CD4-positive, alpha-beta T cell (primary cell): ENCODE measurements at regions not wholly inside any gene's neighbourhood (a gene's known extent, or its start where the extent isn't known, plus 50 kb on each side); places are given as distances from the start of the nearest gene placed in this dataset.

Experiments
- ATAC-seq: fragments of 200-7000 bp; cut with Tn5 transposase; one replicate; pipeline ENCODE4 v1.10.0; 2022; ENCODE audit warnings: mild to moderate bottlenecking; ENCODE audit not compliant: poor library complexity
- CTCF ChIA-PET: fragments of 350-600 bp; sonication (Branson Sonifier 250); formaldehyde crosslinking; loops from one replicate; lab custom pipeline; 2021; ENCODE audit warnings: antibody characterized with exemption, inconsistent platforms; lab: Charles Lee
- POLR2A ChIA-PET: fragments of 350-600 bp; sonication (Branson Sonifier 250); formaldehyde crosslinking; loops from one replicate; lab custom pipeline; 2021; ENCODE audit warnings: antibody characterized with exemption, inconsistent platforms; lab: Charles Lee
- DNase-seq, 14 experiments: peaks; one replicate each; pipeline ENCODE4 v3.0.0-alpha.2; 2013 to 2020; ENCODE audit warnings: mixed read lengths in 2 of 14
- H3K27ac ChIP-seq, 2 donors: one replicate each; pipeline versions ENCODE4 v1.5.1 to v1.7.0; 2013; ENCODE audit warnings: low read length in 2 of 2, low read depth in 1 of 2, mild to moderate bottlenecking in 1 of 2
- H3K27me3 ChIP-seq, 2 experiments: 1 replicate in 1 of 2; 2 replicates in 1 of 2; pipeline versions ENCODE4 v1.6.1 to v1.7.0; 2013; ENCODE audit warnings: low read length in 2 of 2, control low read depth in 1 of 2, mild to moderate bottlenecking in 1 of 2, moderate library complexity in 1 of 2; ENCODE audit not compliant: insufficient read depth in 2 of 2, control insufficient read depth in 1 of 2
- H3K36me3 ChIP-seq: one replicate; pipeline ENCODE4 v1.6.1; 2013; ENCODE audit warnings: low read length, control low read depth; ENCODE audit not compliant: insufficient read depth
- H3K4me1 ChIP-seq: one replicate; pipeline ENCODE4 v1.6.1; 2013; ENCODE audit warnings: low read length, control low read depth; ENCODE audit not compliant: insufficient read depth
- H3K4me3 ChIP-seq: one replicate; pipeline ENCODE4 v1.5.1; 2013; ENCODE audit warnings: mild to moderate bottlenecking, low read length, moderate library complexity
- H3K9me3 ChIP-seq, 2 experiments: 1 replicate in 1 of 2; 2 replicates in 1 of 2; pipeline versions ENCODE4 v1.6.1 to v1.7.0; 2013; ENCODE audit warnings: low read length in 2 of 2, mild to moderate bottlenecking in 2 of 2, control low read depth in 1 of 2, moderate library complexity in 1 of 2; ENCODE audit not compliant: control insufficient read depth in 1 of 2, insufficient read depth in 1 of 2
- H3K27ac Mint-ChIP-seq: one replicate; pipeline ENCODE4 v1.8.0; 2020; ENCODE audit warnings: mixed read lengths
- H3K27me3 Mint-ChIP-seq: one replicate; pipeline ENCODE4 v1.8.0; 2021; ENCODE audit warnings: mixed read lengths
- H3K36me3 Mint-ChIP-seq: one replicate; pipeline ENCODE4 v1.8.0; 2021; ENCODE audit warnings: low read depth, mixed read lengths
- H3K4me1 Mint-ChIP-seq: one replicate; pipeline ENCODE4 v1.8.0; 2021; ENCODE audit warnings: low read depth, mixed read lengths
- H3K4me3 Mint-ChIP-seq: one replicate; pipeline ENCODE4 v1.8.0; 2020; ENCODE audit warnings: mild to moderate bottlenecking, mixed read lengths
- H3K9me3 Mint-ChIP-seq: one replicate; pipeline ENCODE4 v1.8.0; 2020; ENCODE audit warnings: mixed read lengths
- CTCF ChIP-seq: fragments of 200-600 bp; IDR thresholded peaks from one replicate; pipeline ENCODE4 v1.8.0; 2022; ENCODE audit warnings: antibody characterized with exemption, mild to moderate bottlenecking
- intact Hi-C, 2 experiments: fragments of 100-400 bp; cut with DNase I in 1 of 2; cut with micrococcal nuclease in 1 of 2; formaldehyde crosslinking; loops; one replicate each; pipeline versions ENCODE4 v1.15.1 to v1.9.0; 2023 to 2025; cut with DNase I, micrococcal nuclease

- CTCF ChIA-PET, result no interaction called here
Measured at GRCh38 chr15:93428807-93429351, 339.9 kb upstream of the RGMA start.

DNA sequence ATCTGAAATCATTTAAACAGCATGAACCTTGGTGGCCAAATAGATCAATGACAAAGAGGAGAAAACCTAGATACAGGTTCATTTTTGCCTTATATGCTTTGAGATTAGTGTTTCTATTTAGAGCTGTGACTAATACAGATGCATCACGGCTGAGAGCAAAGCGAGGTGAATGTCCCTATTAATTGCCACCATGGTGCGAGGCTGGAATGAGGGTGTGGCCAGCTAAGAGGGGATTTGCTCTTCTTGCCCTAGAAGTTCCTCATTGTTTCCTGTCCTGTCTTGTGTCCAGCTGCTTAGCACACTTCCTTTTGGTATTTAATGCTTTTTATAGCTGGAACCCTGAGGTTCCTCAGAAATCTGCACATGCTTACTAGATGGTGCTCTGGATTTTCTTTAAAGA lies 339.1 kb upstream of the RGMA start:
- POLR2A ChIA-PET, result no interaction called here

More at GRCh38 chr15:93428807-93429351, 339.9 kb upstream of the RGMA start:
- peaks cover 0 to 5% of the 10 kb centered on the region in 2 experiments for H3K27me3 ChIP-seq
- DNase-seq, result no peak
- no peaks in the 10 kb centered on the region for H3K36me3 Mint-ChIP-seq
- H3K4me1 ChIP-seq, result no peaks in the 10 kb centered on the region
- POLR2A ChIA-PET, result no interaction called here
- no peaks in the 10 kb centered on the region for H3K27me3 Mint-ChIP-seq
- no peaks in the 10 kb centered on the region for H3K4me1 Mint-ChIP-seq
- H3K9me3 ChIP-seq, result peaks cover 0 to 4% of the 10 kb centered on the region in 2 experiments
- ATAC-seq, result no peak
- no peak for TF ChIP-seq CTCF
- no peak overlapping the region for H3K27ac ChIP-seq
- H3K4me3 ChIP-seq, result no peak overlapping the region
- H3K4me3 Mint-ChIP-seq, result no peak overlapping the region
- intact Hi-C loops, result no loop called here
- H3K36me3 ChIP-seq, result no peaks in the 10 kb centered on the region
- H3K9me3 Mint-ChIP-seq, result no peaks in the 10 kb centered on the region
- H3K27ac Mint-ChIP-seq, result no peak overlapping the region

GRCh38 chr15:93424131-93424530 lies 335.1 kb upstream of the RGMA start:
- Mint-ChIP-seq H3K4me3 (no peak overlapping the region), H3K27ac (no peak overlapping the region), H3K27me3 (no peaks in the 10 kb centered on the region), H3K4me1 (no peaks in the 10 kb centered on the region), H3K36me3 (no peaks in the 10 kb centered on the region), H3K9me3 (no peaks in the 10 kb centered on the region)
- H3K4me1 ChIP-seq, result no peaks in the 10 kb centered on the region
- intact Hi-C loops, result no loop called here
- H3K27ac ChIP-seq, result no peak overlapping the region
- H3K27me3 ChIP-seq, result peaks cover 2 to 5% of the 10 kb centered on the region in 2 experiments
- ATAC-seq, result no peak
- DNase-seq, result no peak
- ChIA-PET CTCF (no interaction called here), POLR2A (no interaction called here)
- no peak overlapping the region for H3K4me3 ChIP-seq
- no peak for TF ChIP-seq CTCF
- no peaks in the 10 kb centered on the region for H3K36me3 ChIP-seq
- H3K9me3 ChIP-seq, result no peaks in the 10 kb centered on the region

More for the DNA sequence above, 339.1 kb upstream of the RGMA start:
- Mint-ChIP-seq H3K36me3 (no peaks in the 10 kb centered on the region), H3K4me3 (no peak overlapping the region), H3K4me1 (no peaks in the 10 kb centered on the region), H3K27ac (no peak overlapping the region), H3K27me3 (no peaks in the 10 kb centered on the region), H3K9me3 (no peaks in the 10 kb centered on the region)
- no peak for TF ChIP-seq CTCF
- Histone ChIP-seq H3K27me3 (peaks cover 0 to 5% of the 10 kb centered on the region in 2 experiments), H3K4me3 (no peak overlapping the region), H3K36me3 (no peaks in the 10 kb centered on the region), H3K27ac (no peak overlapping the region), H3K9me3 (peaks cover 0 to 4% of the 10 kb centered on the region in 2 experiments), H3K4me1 (no peaks in the 10 kb centered on the region)
- no peak for DNase-seq
- CTCF ChIA-PET, result no interaction called here
- no peak for ATAC-seq
- intact Hi-C loops, result no loop called here
